Neuronal stem cell (in vitro differentiated cells): ENCODE measurements at regions not wholly inside any gene's neighbourhood (a gene's known extent, or its start where the extent isn't known, plus 50 kb on each side); places are given as distances from the start of the nearest gene placed in this dataset.
A peak's percentile ranks its signal among the peaks of the same experiment; 100 is the strongest.

ENCODE experiments used
- DNase-seq: peaks from one replicate; pipeline ENCODE4 v3.0.0-alpha.2; 2013; ENCODE audit warnings: low spot score
- H2AFZ ChIP-seq: one replicate; pipeline ENCODE4 v1.6.1; 2013; ENCODE audit warnings: mild to moderate bottlenecking, low read length, inconsistent platforms
- H2AK5ac ChIP-seq: 2 replicates; pipeline ENCODE4 v1.6.1; 2013; ENCODE audit warnings: low read depth, mild to moderate bottlenecking, inconsistent platforms, low read length, moderate library complexity, mixed read lengths
- H2BK120ac ChIP-seq: 2 replicates; pipeline ENCODE4 v1.6.1; 2013; ENCODE audit warnings: low read depth, mild to moderate bottlenecking, inconsistent platforms, low read length, moderate library complexity, mixed read lengths
- H2BK12ac ChIP-seq: one replicate; pipeline ENCODE4 v1.6.1; 2013; ENCODE audit warnings: low read length, inconsistent platforms
- H2BK15ac ChIP-seq: 2 replicates; pipeline ENCODE4 v1.6.1; 2013; ENCODE audit warnings: mild to moderate bottlenecking, low read length, inconsistent platforms, mixed read lengths
- H2BK5ac ChIP-seq: one replicate; pipeline ENCODE4 v1.6.1; 2013; ENCODE audit warnings: inconsistent platforms, mild to moderate bottlenecking, low read length, moderate library complexity
- H3K14ac ChIP-seq: one replicate; pipeline ENCODE4 v1.6.1; 2013; ENCODE audit warnings: low read length, inconsistent platforms
- H3K18ac ChIP-seq: 2 replicates; pipeline ENCODE4 v1.6.1; 2013; ENCODE audit warnings: low read length, inconsistent platforms
- H3K23ac ChIP-seq: 2 replicates; pipeline ENCODE4 v1.6.1; 2013; ENCODE audit warnings: low read depth, mild to moderate bottlenecking, mixed read lengths, low read length, inconsistent platforms; ENCODE audit not compliant: poor library complexity
- H3K27ac ChIP-seq: replicated peaks from 3 replicates; pipeline ENCODE4 v1.5.1; 2013; ENCODE audit warnings: low read length, inconsistent platforms
- H3K27me3 ChIP-seq, 3 experiments: 2 replicates each; pipeline ENCODE4 v1.6.1; 2013; ENCODE audit warnings: low read length in 3 of 3, mild to moderate bottlenecking in 2 of 3, inconsistent platforms in 1 of 3, low read depth in 1 of 3, mixed read lengths in 1 of 3, moderate library complexity in 1 of 3; ENCODE audit not compliant: control insufficient read depth in 3 of 3, insufficient read depth in 3 of 3
- H3K36me3 ChIP-seq, 2 donors: replicated peaks in 1 of 2; 2 replicates each; pipeline ENCODE4 v1.6.1; 2013; ENCODE audit warnings: low read length in 2 of 2; ENCODE audit not compliant: control insufficient read depth in 2 of 2, insufficient read depth in 2 of 2
- H3K4ac ChIP-seq: 2 replicates; pipeline ENCODE4 v1.6.1; 2013; ENCODE audit warnings: inconsistent platforms, mild to moderate bottlenecking, low read length, moderate library complexity
- H3K4me1 ChIP-seq, 2 donors: 1 replicate in 1 of 2; 2 replicates in 1 of 2; pipeline ENCODE4 v1.6.1; 2013; ENCODE audit warnings: low read length in 2 of 2, low read depth in 1 of 2; ENCODE audit not compliant: control insufficient read depth in 2 of 2, insufficient read depth in 1 of 2
- H3K4me2 ChIP-seq: one replicate; pipeline ENCODE4 v1.6.1; 2013; ENCODE audit warnings: mild to moderate bottlenecking, low read length, inconsistent platforms; ENCODE audit not compliant: insufficient read depth, poor library complexity, severe bottlenecking
- H3K4me3 ChIP-seq, 2 donors: 2 replicates each; pipeline ENCODE4 v1.5.1; 2013; ENCODE audit warnings: low read length in 2 of 2, mild to moderate bottlenecking in 2 of 2, inconsistent platforms in 1 of 2, moderate library complexity in 1 of 2
- H3K79me1 ChIP-seq: one replicate; pipeline ENCODE4 v1.6.1; 2013; ENCODE audit warnings: low read depth, mild to moderate bottlenecking, inconsistent platforms, low read length, moderate library complexity
- H3K9ac ChIP-seq: one replicate; pipeline ENCODE4 v1.6.1; 2013; ENCODE audit warnings: mild to moderate bottlenecking, low read depth, low read length, inconsistent platforms; ENCODE audit not compliant: poor library complexity
- H3K9me3 ChIP-seq, 2 donors: replicated peaks in 1 of 2; 2 replicates each; pipeline versions ENCODE3 to v1.6.1; 2013; ENCODE audit warnings: low read length in 2 of 2, mild to moderate bottlenecking in 2 of 2, inconsistent platforms in 1 of 2, low read depth in 1 of 2, mixed read lengths in 1 of 2, moderate library complexity in 1 of 2; ENCODE audit not compliant: control insufficient read depth in 2 of 2, insufficient read depth in 1 of 2
- H4K8ac ChIP-seq: one replicate; pipeline ENCODE4 v1.6.1; 2013; ENCODE audit warnings: low read depth, mild to moderate bottlenecking, inconsistent platforms, low read length, moderate library complexity
- H4K91ac ChIP-seq: one replicate; pipeline ENCODE4 v1.6.1; 2013; ENCODE audit warnings: low read length, low read depth, mild to moderate bottlenecking, inconsistent platforms; ENCODE audit not compliant: poor library complexity
- WGBS, 2 donors: extraction: QIAGEN DNeasy Blood & Tissue Kit; methylation state at CpG; one replicate each; pipeline ENCODE4 v1.1.7; 2013; ENCODE audit warnings: missing lambda C conversion rate in 2 of 2, mixed read lengths in 1 of 2; ENCODE audit not compliant: insufficient read length in 2 of 2, insufficient replicate concordance in 1 of 2; ENCODE audit errors: extremely low coverage in 2 of 2; 5-methylcytosine and 5-hydroxymethylcytosine counted together

DNA sequence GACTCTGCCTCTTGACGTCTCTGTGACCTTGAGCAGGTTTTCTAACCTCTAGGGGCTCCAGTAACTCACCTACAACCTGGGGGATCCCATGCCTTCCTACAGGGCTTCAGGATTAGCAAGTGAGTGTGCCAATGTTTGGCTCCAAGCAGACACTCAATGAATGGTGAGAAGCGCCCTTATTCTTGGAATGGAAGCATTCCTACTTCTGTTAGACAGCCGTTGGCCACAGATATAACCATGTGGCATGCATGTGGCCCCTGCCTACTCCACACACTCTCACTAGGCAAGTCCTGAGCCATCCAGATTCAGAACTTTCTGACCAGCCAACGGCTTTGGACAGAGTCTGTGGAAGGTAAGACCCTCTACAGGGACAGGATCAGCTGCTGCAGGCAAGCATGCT is 108.9 kb upstream of the LYZL2 start:
- Histone ChIP-seq H2BK5ac (no peak overlapping the region), H3K23ac (no peak overlapping the region), H3K27ac (no peak overlapping the region), H2AFZ (no peak overlapping the region), H3K79me1 (no peaks in the 10 kb centered on the region), H3K18ac (no peak overlapping the region), H3K9me3 (peaks cover 0 to under 1% of the 10 kb centered on the region in 2 donors), H3K14ac (no peak overlapping the region), H3K4ac (no peak overlapping the region), H3K4me2 (no peak overlapping the region), H3K4me3 (peak overlapping the region in 1 of 2 donors; percentile 2), H3K27me3 (no peaks in the 10 kb centered on the region), H4K8ac (no peak overlapping the region), H3K9ac (no peak overlapping the region), H2BK12ac (no peak overlapping the region), H3K4me1 (no peaks in the 10 kb centered on the region), H2AK5ac (peak overlapping the region; percentile 40), H2BK120ac (no peak overlapping the region), H2BK15ac (no peak overlapping the region), H3K36me3 (no peaks in the 10 kb centered on the region), H4K91ac (no peak overlapping the region)
- no peak for DNase-seq
- no CpG with 5 or more reads among the region's 4 CpGs for WGBS, 2 donors

DNA sequence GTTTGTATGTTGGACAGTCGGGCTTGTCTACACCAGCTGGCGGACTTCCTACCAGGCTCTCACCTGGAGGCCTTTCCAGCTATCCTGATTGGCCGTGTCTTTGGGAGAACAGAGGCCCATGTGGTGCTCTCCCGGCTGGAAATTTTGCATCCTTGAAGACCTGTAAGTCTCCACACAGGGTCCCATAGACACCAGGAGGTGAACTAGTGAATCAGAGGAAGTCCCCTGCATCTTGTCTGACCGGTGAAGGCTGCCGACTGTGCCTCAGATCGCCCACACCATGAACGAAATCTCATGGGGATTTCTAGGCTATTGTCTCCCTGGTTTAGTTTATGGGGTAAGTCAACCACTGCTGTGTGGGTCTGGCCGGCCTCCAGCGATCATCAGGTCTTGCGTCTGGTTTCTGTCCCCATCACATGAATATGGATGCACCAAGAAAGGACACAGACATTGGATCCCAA is 108.4 kb upstream of the LYZL2 start:
- no peak overlapping the region for H3K23ac ChIP-seq
- no peaks in the 10 kb centered on the region for H3K4me1 ChIP-seq
- no peak overlapping the region for H3K27ac ChIP-seq
- H2BK120ac ChIP-seq = no peak overlapping the region
- no peak overlapping the region for H2AFZ ChIP-seq
- no peak overlapping the region for H3K4me2 ChIP-seq
- no peak overlapping the region for H2BK5ac ChIP-seq
- no peak overlapping the region for H4K91ac ChIP-seq
- no peaks in the 10 kb centered on the region for H3K9me3 ChIP-seq
- H4K8ac ChIP-seq = no peak overlapping the region
- H3K9ac ChIP-seq = no peak overlapping the region
- no peak overlapping the region for H3K18ac ChIP-seq
- H3K4ac ChIP-seq = no peak overlapping the region
- no peak overlapping the region for H2BK12ac ChIP-seq
- no peak overlapping the region for H3K14ac ChIP-seq
- H3K36me3 ChIP-seq = no peaks in the 10 kb centered on the region
- no peak overlapping the region for H2BK15ac ChIP-seq
- no peaks in the 10 kb centered on the region for H3K27me3 ChIP-seq
- H3K4me3 ChIP-seq = no peak overlapping the region
- no peaks in the 10 kb centered on the region for H3K79me1 ChIP-seq
- WGBS, 2 donors = no CpG with 5 or more reads among the region's 11 CpGs
- H2AK5ac ChIP-seq = no peak overlapping the region
- DNase-seq = no peak

DNA sequence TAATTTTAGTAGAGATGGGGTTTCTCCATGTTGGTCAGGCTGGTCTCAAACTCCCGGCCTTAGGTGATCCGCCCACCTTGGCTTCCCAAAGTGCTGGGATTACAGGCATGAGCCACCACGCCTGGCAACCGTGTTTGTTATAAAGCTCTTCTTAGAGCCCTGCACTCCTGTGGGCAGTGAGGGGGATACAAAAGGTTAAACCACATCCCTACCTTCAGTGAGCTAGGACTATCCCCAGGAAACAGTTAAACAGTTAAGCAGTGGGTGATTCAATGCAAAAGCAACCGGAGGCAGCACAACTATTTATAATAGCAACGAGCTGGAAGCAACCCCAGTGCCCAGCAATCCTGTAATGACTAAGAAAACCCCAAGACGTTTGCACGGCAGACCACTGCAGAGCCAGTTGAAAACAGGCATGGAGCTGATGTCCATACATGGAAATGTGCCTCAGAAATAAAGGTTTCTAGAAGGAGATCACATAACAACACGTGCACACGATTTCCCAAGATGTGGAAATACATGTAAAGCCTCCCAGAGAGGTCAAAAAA is 107.2 kb upstream of the LYZL2 start:
- Histone ChIP-seq H3K79me1 (no peaks in the 10 kb centered on the region), H3K36me3 (no peaks in the 10 kb centered on the region), H2AK5ac (no peak overlapping the region), H3K4ac (no peak overlapping the region), H3K18ac (no peak overlapping the region), H3K4me2 (no peak overlapping the region), H4K91ac (no peak overlapping the region), H3K9me3 (no peaks in the 10 kb centered on the region), H3K27me3 (no peaks in the 10 kb centered on the region), H4K8ac (no peak overlapping the region), H3K9ac (no peak overlapping the region), H2BK120ac (no peak overlapping the region), H3K23ac (no peak overlapping the region), H3K14ac (no peak overlapping the region), H2BK12ac (no peak overlapping the region), H2BK15ac (no peak overlapping the region), H3K27ac (no peak overlapping the region), H3K4me1 (no peaks in the 10 kb centered on the region), H3K4me3 (no peak overlapping the region), H2BK5ac (no peak overlapping the region), H2AFZ (no peak overlapping the region)
- no peak for DNase-seq
- WGBS, 2 donors = no CpG with 5 or more reads among the region's 10 CpGs

DNA sequence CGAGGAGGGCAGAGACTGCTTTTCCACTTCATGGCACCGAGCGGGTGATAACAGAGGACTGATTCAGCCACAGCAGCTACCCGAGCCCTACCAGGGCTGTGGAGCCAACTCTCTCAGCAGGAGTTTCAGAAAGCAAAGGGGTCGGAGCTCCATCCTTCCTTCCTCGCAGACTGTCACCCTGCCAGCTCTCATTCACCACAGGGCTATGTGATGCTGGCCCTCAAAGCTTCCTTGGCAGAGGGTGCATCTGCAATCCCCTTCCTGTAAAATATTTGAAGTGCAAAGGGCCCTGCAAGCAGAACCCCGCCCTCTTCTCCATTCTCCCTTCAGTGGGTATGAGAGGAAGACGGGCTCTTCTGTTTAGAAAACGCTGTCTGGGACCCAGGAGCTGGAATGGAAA is 105.3 kb upstream of the LYZL2 start:
- no peak overlapping the region for H3K27ac ChIP-seq
- H2BK15ac ChIP-seq = no peak overlapping the region
- no peak overlapping the region for H3K4me3 ChIP-seq
- H2BK120ac ChIP-seq = no peak overlapping the region
- no peak overlapping the region for H2BK5ac ChIP-seq
- no peak overlapping the region for H3K4me2 ChIP-seq
- no peaks in the 10 kb centered on the region for H3K9me3 ChIP-seq
- H3K4me1 ChIP-seq = no peaks in the 10 kb centered on the region
- no peak overlapping the region for H2BK12ac ChIP-seq
- no peak overlapping the region for H3K18ac ChIP-seq
- no peak overlapping the region for H3K23ac ChIP-seq
- no peak overlapping the region for H4K91ac ChIP-seq
- no peaks in the 10 kb centered on the region for H3K27me3 ChIP-seq
- H3K79me1 ChIP-seq = no peaks in the 10 kb centered on the region
- H3K14ac ChIP-seq = no peak overlapping the region
- H3K36me3 ChIP-seq = no peaks in the 10 kb centered on the region
- WGBS, 2 donors = no CpG with 5 or more reads among the region's 9 CpGs
- DNase-seq = no peak
- H3K4ac ChIP-seq = no peak overlapping the region
- no peak overlapping the region for H2AFZ ChIP-seq
- H4K8ac ChIP-seq = no peak overlapping the region
- no peak overlapping the region for H3K9ac ChIP-seq
- H2AK5ac ChIP-seq = no peak overlapping the region
